ENCODE measurements at regions not wholly inside any gene's neighbourhood (a gene's known extent, or its start where the extent isn't known, plus 50 kb on each side); places are given as distances from the start of the nearest gene placed in this dataset.
"Not testable (repeated sequence)": the region's sequence is repeated elsewhere in the genome, so short reads cannot be mapped to it uniquely, and the experiment has no call there.

- Mint-ChIP-seq H3K36me3 (peaks cover 0 to 9% (median 0%) of the 10 kb centered on the region in 3 donors), H3K9me3 (peaks cover 0 to 28% (median 15%) of the 10 kb centered on the region in 9 donors), H3K4me3 (no peak overlapping the region), H3K27ac (no peak overlapping the region), H3K27me3 (peaks cover 14 to 39% (median 20%) of the 10 kb centered on the region in 5 donors), H3K4me1 (no peaks in the 10 kb centered on the region)
- POLR2A ChIA-PET: no interaction called here
- ATAC-seq: no peak
- DNase-seq: no peak
These were observed 84.6 kb upstream of the PROKR2 start for GRCh38 chr20:5401277-5401875.

GRCh38 chr20:5400164-5400762 lies 83.5 kb upstream of the PROKR2 start:
- POLR2A ChIA-PET: no interaction called here
- no peak overlapping the region for H3K27ac Mint-ChIP-seq
- DNase-seq (no peak), ATAC-seq (no peak)
- H3K4me3 Mint-ChIP-seq: no peak overlapping the region
- no peaks in the 10 kb centered on the region for H3K4me1 Mint-ChIP-seq
- H3K27me3 Mint-ChIP-seq: peaks cover 10 to 32% (median 17%) of the 10 kb centered on the region in 5 donors
- peaks cover 0 to 9% (median 0%) of the 10 kb centered on the region in 3 donors for H3K36me3 Mint-ChIP-seq
- peaks cover 0 to 26% (median 14%) of the 10 kb centered on the region in 9 donors for H3K9me3 Mint-ChIP-seq

DNA sequence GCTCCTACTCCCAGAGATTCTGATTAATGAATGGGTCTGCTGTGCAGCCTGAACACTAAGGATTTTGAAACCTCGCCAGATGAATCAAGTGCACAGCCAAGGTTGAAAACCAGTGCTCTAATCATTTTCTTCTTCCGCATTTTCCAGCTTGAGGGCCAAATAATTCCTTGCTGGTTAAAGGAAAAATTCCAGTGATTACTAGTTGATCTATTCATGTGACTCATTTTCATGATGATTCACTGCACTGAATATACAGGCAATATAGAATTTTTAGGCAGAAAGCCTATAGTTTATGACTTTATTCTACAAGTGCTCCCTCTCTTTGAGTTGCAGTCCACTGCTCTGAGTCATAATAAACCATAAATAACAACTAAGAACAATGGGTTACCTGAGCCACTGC lies 80.6 kb upstream of the PROKR2 start:
- H3K9me3 Mint-ChIP-seq: peaks cover 0 to 15% (median 4%) of the 10 kb centered on the region in 9 donors
- no peak overlapping the region for H3K27ac Mint-ChIP-seq
- peaks cover 13 to 44% (median 17%) of the 10 kb centered on the region in 5 donors for H3K27me3 Mint-ChIP-seq
- no peak for ATAC-seq
- H3K36me3 Mint-ChIP-seq: peaks cover 0 to 5% (median 0%) of the 10 kb centered on the region in 3 donors
- H3K4me1 Mint-ChIP-seq: no peaks in the 10 kb centered on the region
- POLR2A ChIA-PET: no interaction called here
- no peak for DNase-seq
- no peak overlapping the region for H3K4me3 Mint-ChIP-seq

DNA sequence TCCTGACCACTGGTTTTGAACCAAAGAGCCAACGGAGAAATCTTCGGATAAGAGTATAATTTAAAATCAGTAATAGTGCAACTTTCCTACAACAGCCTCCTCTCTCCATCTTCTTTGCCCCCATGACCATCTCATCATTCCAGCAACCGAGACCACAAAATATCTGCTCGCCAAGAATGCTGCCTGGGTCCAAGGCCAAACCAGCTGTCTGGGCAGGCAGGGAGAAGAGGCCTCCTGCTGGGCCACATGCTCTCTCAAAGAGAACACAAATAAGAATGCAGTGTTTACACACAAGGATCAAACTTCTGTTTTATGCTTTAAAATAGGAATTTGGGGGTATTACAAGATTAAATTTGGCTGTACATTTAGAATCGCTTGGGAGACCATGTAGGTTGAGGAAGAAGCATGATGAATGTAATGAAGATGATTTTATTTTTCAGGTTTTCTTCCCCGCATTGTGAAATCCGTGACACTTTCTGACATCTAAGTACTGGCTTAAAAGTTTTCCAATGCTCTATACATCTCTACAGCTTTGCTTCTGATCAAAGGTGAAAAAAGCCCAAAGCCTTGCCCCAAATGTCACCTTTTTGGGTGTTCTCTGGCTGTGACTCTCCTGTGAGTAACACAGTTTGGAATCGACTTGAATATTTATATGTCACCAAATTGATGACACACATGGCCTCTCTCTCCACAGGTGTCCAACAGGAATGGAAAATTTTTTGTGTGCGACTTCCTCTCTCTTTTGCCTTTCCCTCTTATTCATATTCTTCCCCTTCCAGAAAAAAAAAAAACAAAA lies 79.4 kb upstream of the PROKR2 start:
- POLR2A ChIA-PET: no interaction called here
- H3K36me3 Mint-ChIP-seq: peaks cover 0 to 5% (median 0%) of the 10 kb centered on the region in 3 donors
- peaks cover 0 to 12% (median 0%) of the 10 kb centered on the region in 9 donors for H3K9me3 Mint-ChIP-seq
- H3K4me1 Mint-ChIP-seq: no peaks in the 10 kb centered on the region
- peaks cover 12 to 44% (median 18%) of the 10 kb centered on the region in 5 donors for H3K27me3 Mint-ChIP-seq
- no peak for DNase-seq
- H3K27ac Mint-ChIP-seq: no peak overlapping the region
- H3K4me3 Mint-ChIP-seq: no peak overlapping the region
- ATAC-seq: no peak

GRCh38 chr20:5393218-5393870 lies 76.6 kb upstream of the PROKR2 start:
- H3K4me1 Mint-ChIP-seq: no peaks in the 10 kb centered on the region
- ATAC-seq: no peak

DNA sequence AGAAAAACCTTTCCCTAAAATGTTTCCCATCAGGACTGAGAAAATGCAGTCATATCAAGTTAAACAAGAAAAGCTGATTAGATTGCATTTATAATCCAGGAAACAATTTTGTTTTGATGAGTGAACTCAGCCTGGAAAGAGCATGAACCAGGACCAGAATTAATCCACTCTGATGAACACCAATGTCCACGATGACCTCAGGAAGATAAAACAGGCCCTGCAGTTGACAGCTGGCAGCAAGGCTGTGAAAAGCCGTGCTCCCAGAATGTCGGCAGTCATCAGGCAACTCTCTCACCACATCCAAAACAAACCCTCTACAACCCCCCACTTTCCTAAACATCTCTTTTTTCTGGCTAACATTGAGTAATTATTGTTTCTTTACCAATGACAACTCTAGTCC lies 74.0 kb upstream of the PROKR2 start:
- H3K4me3 Mint-ChIP-seq: no peak overlapping the region
- peaks cover 15 to 56% (median 17%) of the 10 kb centered on the region in 5 donors for H3K27me3 Mint-ChIP-seq
- no peaks in the 10 kb centered on the region for H3K4me1 Mint-ChIP-seq
- POLR2A ChIA-PET: no interaction called here
- H3K36me3 Mint-ChIP-seq: peaks cover 0 to 5% (median 0%) of the 10 kb centered on the region in 3 donors
- no peak overlapping the region for H3K27ac Mint-ChIP-seq
- peaks cover 0 to 24% (median 3%) of the 10 kb centered on the region in 9 donors for H3K9me3 Mint-ChIP-seq
- no peak for DNase-seq
- ATAC-seq: no peak

More at GRCh38 chr20:5393218-5393870, 76.6 kb upstream of the PROKR2 start:
- no peak overlapping the region for H3K4me3 Mint-ChIP-seq
- no peak overlapping the region for H3K27ac Mint-ChIP-seq
- peaks cover 9 to 37% (median 19%) of the 10 kb centered on the region in 5 donors for H3K27me3 Mint-ChIP-seq
- DNase-seq: no peak
- peaks cover 0 to 8% (median 0%) of the 10 kb centered on the region in 9 donors for H3K9me3 Mint-ChIP-seq
- POLR2A ChIA-PET: no interaction called here
- H3K36me3 Mint-ChIP-seq: peaks cover 0 to 5% (median 0%) of the 10 kb centered on the region in 3 donors

DNA sequence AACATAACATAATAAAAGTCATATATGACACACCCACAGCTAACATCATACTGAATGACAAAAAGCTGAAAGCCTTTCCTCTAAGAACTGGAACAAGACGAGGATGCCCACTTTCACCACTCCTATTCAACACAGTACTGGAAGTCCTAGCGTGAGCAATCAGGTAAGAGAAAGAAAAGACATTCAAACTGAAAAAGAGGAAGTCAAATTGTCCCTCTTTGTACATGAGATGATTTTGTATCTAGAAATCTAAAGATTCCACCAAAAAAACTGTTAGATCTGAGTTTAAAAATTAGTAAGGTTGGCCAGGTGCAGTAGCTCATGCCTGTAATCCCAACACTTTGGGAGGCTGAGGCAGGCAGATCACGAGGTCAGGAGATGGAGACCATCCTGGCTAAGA lies 70.1 kb upstream of the PROKR2 start:
- H3K4me1 Mint-ChIP-seq: not testable (repeated sequence)

GRCh38 chr20:5381527-5381926 lies 64.8 kb upstream of the PROKR2 start:
- POLR2A ChIA-PET, H3K4me3 Mint-ChIP-seq, H3K4me1 Mint-ChIP-seq, H3K27ac Mint-ChIP-seq, DNase-seq, ATAC-seq: not testable (repeated sequence)
- H3K27me3 Mint-ChIP-seq: peaks cover 17 to 43% (median 22%) of the 10 kb centered on the region in 5 donors
- peaks cover 0 to 14% (median 2%) of the 10 kb centered on the region in 3 donors for H3K36me3 Mint-ChIP-seq
- H3K9me3 Mint-ChIP-seq: peaks cover 0 to 32% (median 21%) of the 10 kb centered on the region in 9 donors

More for the DNA sequence above, 70.1 kb upstream of the PROKR2 start:
- DNase-seq, ATAC-seq, H3K4me3 Mint-ChIP-seq, POLR2A ChIA-PET, H3K27ac Mint-ChIP-seq: not testable (repeated sequence)
- peaks cover 19 to 53% (median 23%) of the 10 kb centered on the region in 5 donors for H3K27me3 Mint-ChIP-seq
- peaks cover 0 to 48% (median 21%) of the 10 kb centered on the region in 9 donors for H3K9me3 Mint-ChIP-seq
- H3K36me3 Mint-ChIP-seq: peaks cover 0 to 14% (median 2%) of the 10 kb centered on the region in 3 donors

DNA sequence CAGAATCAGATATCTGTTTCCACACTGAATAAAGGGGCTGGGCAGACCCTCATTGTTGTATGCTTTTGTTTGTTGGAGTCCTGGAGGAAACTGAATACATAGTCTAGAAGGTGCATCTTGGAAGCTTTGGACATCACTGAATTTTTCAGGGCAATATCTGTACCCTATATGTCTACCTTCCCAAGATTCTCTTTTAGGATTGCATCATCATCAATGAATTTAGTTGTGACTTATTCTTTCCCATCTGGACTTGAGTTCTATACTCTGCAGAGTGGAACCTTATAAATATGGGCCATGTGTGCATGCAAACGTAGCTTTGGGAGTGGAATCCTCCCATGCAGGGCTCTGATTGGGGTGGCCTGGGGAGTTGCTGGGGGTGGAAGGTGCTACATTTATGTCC lies 60.7 kb upstream of the PROKR2 start:
- ATAC-seq (no peak), DNase-seq (no peak)
- POLR2A ChIA-PET: no interaction called here
- Mint-ChIP-seq H3K27me3 (peaks cover 13 to 36% (median 14%) of the 10 kb centered on the region in 5 donors), H3K36me3 (no peaks in the 10 kb centered on the region), H3K4me3 (no peak overlapping the region), H3K4me1 (no peaks in the 10 kb centered on the region), H3K9me3 (peaks cover 0 to 9% (median 2%) of the 10 kb centered on the region in 9 donors), H3K27ac (no peak overlapping the region)

DNA sequence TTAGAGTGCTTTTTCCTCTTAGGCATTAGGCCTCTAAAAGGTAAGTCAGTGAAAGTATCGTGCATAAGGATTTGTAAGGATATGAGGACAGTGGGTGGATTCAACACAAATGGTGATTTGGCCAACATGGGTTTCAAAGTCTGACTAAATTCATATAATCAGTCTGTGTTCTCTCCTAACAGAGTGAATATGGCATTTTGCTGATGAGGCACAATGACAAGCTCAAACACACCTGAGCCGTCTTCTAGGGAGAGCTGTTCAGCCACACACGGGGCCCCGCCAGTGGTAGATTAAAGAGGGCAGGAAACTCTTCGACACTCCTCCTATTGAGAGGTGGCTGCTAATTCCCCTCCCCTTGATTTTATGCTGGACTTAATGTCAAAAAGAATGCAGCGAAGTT lies 59.5 kb upstream of the PROKR2 start:
- ATAC-seq: no peak
- POLR2A ChIA-PET: no interaction called here
- Mint-ChIP-seq H3K4me1 (no peaks in the 10 kb centered on the region), H3K4me3 (no peak overlapping the region), H3K27me3 (peaks cover 18 to 47% (median 23%) of the 10 kb centered on the region in 5 donors), H3K36me3 (no peaks in the 10 kb centered on the region), H3K27ac (no peak overlapping the region), H3K9me3 (peaks cover 0 to 4% (median 0%) of the 10 kb centered on the region in 9 donors)
- DNase-seq: no peak

DNA sequence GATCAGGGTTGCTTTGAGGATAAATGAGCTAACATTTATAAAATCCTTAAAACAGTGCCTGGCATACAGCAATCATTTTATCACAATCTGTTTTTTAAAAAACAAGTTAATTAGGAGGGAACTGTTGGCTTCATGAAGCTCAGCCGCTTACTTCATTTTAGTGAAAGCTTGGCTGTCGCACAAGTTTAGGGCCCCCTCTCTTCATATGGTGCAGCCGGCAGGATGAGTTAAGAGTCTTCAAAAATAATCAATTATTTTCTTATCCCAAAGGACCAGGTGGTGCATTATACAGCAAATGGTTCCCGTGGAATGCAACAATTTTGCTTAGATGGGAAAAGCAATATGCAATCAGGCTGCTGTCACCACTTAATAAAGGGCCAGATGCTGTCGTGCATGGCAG lies 57.4 kb upstream of the PROKR2 start:
- Mint-ChIP-seq H3K4me1 (no peaks in the 10 kb centered on the region), H3K9me3 (peaks cover 0 to 4% (median 0%) of the 10 kb centered on the region in 9 donors)
- POLR2A ChIA-PET: no interaction called here

GRCh38 chr20:5372371-5372770 lies 55.6 kb upstream of the PROKR2 start:
- Mint-ChIP-seq H3K9me3 (peaks cover 0 to 6% (median 0%) of the 10 kb centered on the region in 9 donors), H3K27ac (no peak overlapping the region), H3K4me3 (no peak overlapping the region), H3K27me3 (peaks cover 18 to 68% (median 33%) of the 10 kb centered on the region in 5 donors), H3K4me1 (no peaks in the 10 kb centered on the region), H3K36me3 (no peaks in the 10 kb centered on the region)
- ATAC-seq: no peak
- DNase-seq: no peak
- POLR2A ChIA-PET: interaction anchor here (0.7 kb wide), 1 partner anchor 639 kb away, joined by 3 read pairs; no protein-coding TSS in a partner anchor

More for the DNA sequence above, 57.4 kb upstream of the PROKR2 start:
- no peaks in the 10 kb centered on the region for H3K36me3 Mint-ChIP-seq
- H3K27me3 Mint-ChIP-seq: peaks cover 17 to 60% (median 35%) of the 10 kb centered on the region in 5 donors
- DNase-seq (no peak), ATAC-seq (no peak)
- no peak overlapping the region for H3K4me3 Mint-ChIP-seq
- no peak overlapping the region for H3K27ac Mint-ChIP-seq

All from naive thymus-derived CD8-positive, alpha-beta T cell (primary cell).